ENCODE measurements at regions not wholly inside any gene's neighbourhood (a gene's known extent, or its start where the extent isn't known, plus 50 kb on each side); places are given as distances from the start of the nearest gene placed in this dataset.
A peak's percentile ranks its signal among the peaks of the same experiment; 100 is the strongest.

- DNase-seq (ENCODE audit: extremely low read depth in 1 of 4, low spot score in 3 of 4) (no peak), ATAC-seq (no peak), FAIRE-seq (no peak)
- H3K27ac ChIP-seq (ENCODE audit: extremely low read depth, low read depth, low read length): no peak overlapping the region
- BruUV-seq (replicated peaks): no TSS peak
- H3K36me3 ChIP-seq (ENCODE audit: control insufficient read depth, insufficient read depth, low read length): no peaks in the 10 kb centered on the region
- peaks cover 5 to 14% of the 10 kb centered on the region in 2 experiments; a peak in 4 of 5 replicates for H3K4me1 ChIP-seq (replicated peaks in 1 of 2; ENCODE audit: control insufficient read depth in 2 of 2, insufficient read depth in 2 of 2, low read length in 2 of 2)
- no peaks in the 10 kb centered on the region for H3K27me3 ChIP-seq (ENCODE audit: control insufficient read depth in 2 of 2, insufficient read depth in 2 of 2, low read length in 2 of 2)
- H3K9me3 ChIP-seq (replicated peaks; ENCODE audit: control insufficient read depth, insufficient read depth, low read depth, low read length): no peaks in the 10 kb centered on the region
- WGBS (ENCODE audit: insufficient coverage, low coverage, missing lambda C conversion rate): 80% methylated on average over 1 of the region's 1 CpG
- intact Hi-C loops (cut with micrococcal nuclease): no loop called here
- H4K20me1 ChIP-seq (replicated peaks; ENCODE audit: control insufficient read depth, insufficient read depth, low read length): no peaks in the 10 kb centered on the region
- no peaks in the 10 kb centered on the region for H3K79me2 ChIP-seq (ENCODE audit: control insufficient read depth, insufficient read depth, low read length)
- H3K4me2 ChIP-seq (ENCODE audit: insufficient read depth, low read length): no peak overlapping the region
- H3K9me1 ChIP-seq (ENCODE audit: control insufficient read depth, insufficient read depth, low read length): no peaks in the 10 kb centered on the region
- CTCF ChIA-PET (ENCODE audit: low intra/inter-chr PET ratio): no interaction called here
- POLR2A ChIA-PET: interaction anchor here (0.7 to 1.0 kb wide), 2 partner anchors 11 to 36 kb away, joined by 3 to 5 read pairs; no protein-coding TSS in a partner anchor
- no peak overlapping the region for H2AFZ ChIP-seq (ENCODE audit: low read depth, low read length)
- in situ Hi-C loops (cut with MboI): no loop called here
- no peak overlapping the region for H3K4me3 ChIP-seq
- no peak overlapping the region for H3K9ac ChIP-seq (ENCODE audit: insufficient read depth in 1 of 2, low read depth in 2 of 2, low read length in 2 of 2)
- no peak for TF ChIP-seq KAT8 (IDR thresholded peaks at IDR 0.05; ENCODE audit: low read depth)
- no peak for TF ChIP-seq ATF1 (CRISPR knock-in tag; IDR thresholded peaks at IDR 0.05)
- no peak for TF ChIP-seq ATF1 (tag; IDR thresholded peaks at IDR 0.05)
- TF ChIP-seq HOXB6 (CRISPR knock-in tag; IDR thresholded peaks at IDR 0.05; ENCODE audit: borderline replicate concordance): no peak
- no peak for TF ChIP-seq NKRF (IDR thresholded peaks at IDR 0.05; ENCODE audit: borderline replicate concordance)
- TF ChIP-seq TRIM25 (IDR thresholded peaks at IDR 0.05; ENCODE audit: borderline replicate concordance): no peak
- TF ChIP-seq SIX5 (IDR thresholded peaks at IDR 0.05; ENCODE audit: borderline replicate concordance in 1 of 2, insufficient read depth in 1 of 2, low read depth in 1 of 2, low read length in 2 of 2): no peak
- no peak for TF ChIP-seq ASH1L (IDR thresholded peaks at IDR 0.05; ENCODE audit: borderline replicate concordance, low read depth, partially characterized antibody)
- TF ChIP-seq BMI1 (IDR thresholded peaks at IDR 0.05; ENCODE audit: low read length): no peak
- TF ChIP-seq KHSRP (IDR thresholded peaks at IDR 0.05): no peak
- TF ChIP-seq BCOR (IDR thresholded peaks at IDR 0.05): 0 out of 2 replicates have a peak, but pooled peaks have one; percentile 45
- TF ChIP-seq NR3C1 (CRISPR knock-in tag; IDR thresholded peaks at IDR 0.05): no peak
- TF ChIP-seq NFATC3 (IDR thresholded peaks at IDR 0.05): no peak
- TF ChIP-seq RBM25 (IDR thresholded peaks at IDR 0.05; ENCODE audit: low read depth, low read length, severe bottlenecking): peak; percentile 72
- TF ChIP-seq KDM1A (IDR thresholded peaks at IDR 0.05): 0 out of 4 replicates have a peak, but pooled peaks of 1 of the 2 experiments have one; percentile 26
- no peak for TF ChIP-seq ZNF165 (CRISPR knock-in tag; IDR thresholded peaks at IDR 0.05; ENCODE audit: borderline replicate concordance)
- no peak for TF ChIP-seq ZNF766 (CRISPR knock-in tag; conservative IDR thresholded peaks at IDR 0.05)
- TF ChIP-seq ZNF77 (CRISPR knock-in tag; IDR thresholded peaks at IDR 0.05): no peak
- no peak for TF ChIP-seq MTF1 (CRISPR knock-in tag; IDR thresholded peaks at IDR 0.05; ENCODE audit: borderline replicate concordance)
- TF ChIP-seq CBX5 (IDR thresholded peaks at IDR 0.05; ENCODE audit: borderline replicate concordance, low read depth): no peak
- TF ChIP-seq ZBTB7A (IDR thresholded peaks at IDR 0.05; ENCODE audit: borderline replicate concordance, control insufficient read depth, low read depth, low read length): no peak
- TF ChIP-seq GTF2E2 (tag; IDR thresholded peaks at IDR 0.05): no peak
These were observed 62.2 kb downstream of the TLNRD1 start for GRCh38 chr15:81062937-81063336.
